ENCODE measurements at regions not wholly inside any gene's neighbourhood (a gene's known extent, or its start where the extent isn't known, plus 50 kb on each side); places are given as distances from the start of the nearest gene placed in this dataset.
"Not testable (repeated sequence)": the region's sequence is repeated elsewhere in the genome, so short reads cannot be mapped to it uniquely, and the experiment has no call there.

- DNase-seq (ENCODE audit: low read depth, low spot score): no peak
These were observed 851.8 kb downstream of the TMEM121 start for GRCh38 chr14:106378191-106378590.

DNA sequence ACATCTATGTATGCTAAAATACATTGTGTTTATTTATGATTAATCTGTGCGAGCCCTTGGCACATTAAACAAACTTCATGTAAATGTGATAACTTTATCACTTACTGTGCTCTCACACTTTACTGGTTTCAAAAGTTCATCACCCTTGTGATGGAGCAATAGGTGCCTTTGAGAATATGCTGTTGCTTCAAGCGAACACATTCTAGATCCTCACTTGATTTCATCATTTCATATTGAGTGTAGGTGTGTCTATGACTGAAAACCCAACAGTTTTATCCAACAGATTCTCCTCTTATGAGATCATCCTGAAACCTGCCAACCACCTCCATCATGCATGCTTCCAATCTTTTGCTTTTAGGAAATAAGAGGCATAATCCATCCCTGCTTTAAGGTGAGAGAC lies 854.4 kb downstream of the TMEM121 start:
- DNase-seq (ENCODE audit: low read depth, low spot score): no peak

DNA sequence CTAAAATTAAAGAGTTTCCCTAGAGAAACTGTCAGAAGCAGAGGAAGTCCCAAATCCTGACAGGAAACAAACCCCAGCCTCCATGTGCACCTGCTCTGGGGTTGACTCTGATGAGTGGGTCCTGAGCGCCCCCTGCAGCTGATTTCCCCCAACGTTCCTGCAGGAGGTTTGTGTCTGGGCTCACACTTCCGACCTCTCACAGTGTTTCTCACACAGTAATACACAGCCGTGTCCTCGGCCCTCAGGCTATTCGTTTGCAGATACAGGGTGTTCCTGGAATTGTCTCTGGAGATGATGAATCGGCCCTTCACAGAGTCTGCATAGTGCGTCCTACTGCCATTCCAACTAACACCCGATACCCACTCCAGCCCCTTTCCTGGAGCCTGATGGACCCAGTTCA lies 862.8 kb downstream of the TMEM121 start:
- DNase-seq (ENCODE audit: low read depth, low spot score): not testable (repeated sequence)

DNA sequence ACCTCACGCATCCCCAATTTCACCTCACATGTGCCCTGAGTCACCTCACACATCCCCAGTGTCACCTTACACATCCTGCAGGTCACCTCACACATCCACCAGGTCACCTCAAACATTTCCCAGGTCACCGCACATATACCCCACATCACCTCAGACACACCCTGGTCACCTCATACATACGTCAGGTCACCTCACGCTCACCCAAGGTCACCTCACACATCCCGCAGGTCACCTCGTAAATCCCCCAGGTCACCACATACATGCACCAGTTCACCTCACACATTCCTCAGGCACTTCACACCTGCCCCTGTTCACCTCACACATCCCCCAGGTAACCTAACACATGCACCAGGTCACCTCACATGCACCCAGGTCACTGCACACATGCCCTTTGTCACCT lies 864.0 kb downstream of the TMEM121 start:
- no peak for DNase-seq (ENCODE audit: low read depth, low spot score)

DNA sequence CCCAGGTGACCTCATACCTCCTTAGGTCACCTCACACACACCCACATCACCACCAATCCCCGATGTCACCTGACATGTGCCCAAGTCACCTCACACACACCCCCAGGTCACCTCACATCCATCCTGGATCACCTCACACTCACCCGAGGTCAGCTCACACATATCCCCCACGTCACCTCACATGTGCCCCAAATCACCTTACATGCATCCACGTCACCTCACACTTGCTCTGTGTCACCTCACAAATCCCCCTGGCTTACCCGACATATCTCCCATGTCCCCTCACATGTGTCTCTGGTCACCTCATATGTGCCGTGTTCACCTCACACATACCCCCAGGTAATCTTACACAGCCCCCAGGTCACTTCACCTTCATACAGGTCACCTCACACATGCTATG lies 864.6 kb downstream of the TMEM121 start:
- DNase-seq (ENCODE audit: low read depth, low spot score): no peak

DNA sequence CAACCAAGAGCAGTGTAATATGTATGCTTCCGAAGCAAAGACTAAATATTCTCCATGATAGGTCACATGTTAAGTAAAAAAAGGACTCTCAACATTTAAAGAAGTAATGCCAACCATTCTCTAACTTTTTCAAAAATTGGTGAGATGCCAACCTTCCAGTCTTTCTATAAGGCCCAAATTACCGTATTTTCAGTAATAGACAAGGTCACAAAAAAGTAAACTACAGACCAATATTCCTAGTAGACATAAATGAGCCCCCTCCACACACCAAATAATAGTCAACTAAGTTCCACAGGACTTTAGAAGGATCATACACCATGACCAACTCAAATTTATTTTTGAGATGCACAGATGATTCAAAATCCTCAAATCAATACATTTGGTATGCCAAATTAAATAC lies 867.4 kb downstream of the TMEM121 start:
- DNase-seq (ENCODE audit: low read depth, low spot score): no peak

DNA sequence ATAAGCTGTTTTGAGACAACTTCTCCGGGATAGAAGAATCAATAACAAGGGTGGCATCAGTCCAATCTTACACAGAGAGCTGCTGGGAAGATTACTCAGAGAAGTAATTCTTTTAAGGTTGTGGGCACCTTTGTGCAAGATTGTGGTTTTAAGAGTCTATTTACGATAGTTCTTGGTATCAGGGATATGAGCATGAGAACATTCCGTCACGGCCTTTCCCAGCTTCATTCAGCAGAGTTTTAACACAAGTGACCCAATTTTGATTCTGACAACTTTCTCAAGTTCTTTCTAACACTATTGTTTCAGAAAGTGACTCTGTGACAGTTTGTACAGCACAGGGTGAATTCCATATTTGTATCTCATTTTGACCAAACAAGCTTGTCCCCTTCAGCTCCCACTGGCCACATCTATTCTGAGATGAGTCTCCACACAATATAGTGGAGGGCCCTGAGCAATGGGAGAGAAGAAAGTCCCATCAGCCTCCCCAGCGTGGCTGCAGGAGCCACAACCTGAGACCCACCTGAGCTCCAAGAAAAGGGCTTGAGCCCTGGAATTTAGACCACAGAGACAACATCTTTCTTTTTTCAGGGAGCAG lies 869.2 kb downstream of the TMEM121 start:
- DNase-seq (ENCODE audit: low read depth, low spot score): no peak

DNA sequence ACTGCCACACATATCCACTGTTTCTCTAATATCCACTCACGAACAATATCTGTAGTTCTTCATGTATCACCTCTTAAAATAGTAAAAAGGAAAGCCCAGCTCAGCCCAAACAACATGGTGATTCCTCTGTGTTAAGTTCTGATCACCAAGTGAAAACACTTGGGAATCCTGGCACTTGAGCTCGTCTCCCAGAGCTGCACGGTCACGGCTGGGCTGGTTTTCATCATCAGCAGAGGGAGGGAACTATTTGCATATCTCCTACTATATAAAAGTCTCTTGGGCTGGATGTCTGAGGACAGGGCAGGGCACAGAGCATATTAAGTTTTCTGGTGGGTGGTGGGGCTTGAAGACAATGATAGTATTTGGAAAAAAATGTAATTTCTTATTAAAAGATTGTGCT lies 870.6 kb downstream of the TMEM121 start:
- no peak for DNase-seq (ENCODE audit: low read depth, low spot score)

GRCh38 chr14:106398931-106399331 lies 872.5 kb downstream of the TMEM121 start:
- DNase-seq (ENCODE audit: low read depth, low spot score): not testable (repeated sequence)

- not testable (repeated sequence) for DNase-seq (ENCODE audit: low read depth, low spot score)
These were observed 874.9 kb downstream of the TMEM121 start for GRCh38 chr14:106401316-106401715.

DNA sequence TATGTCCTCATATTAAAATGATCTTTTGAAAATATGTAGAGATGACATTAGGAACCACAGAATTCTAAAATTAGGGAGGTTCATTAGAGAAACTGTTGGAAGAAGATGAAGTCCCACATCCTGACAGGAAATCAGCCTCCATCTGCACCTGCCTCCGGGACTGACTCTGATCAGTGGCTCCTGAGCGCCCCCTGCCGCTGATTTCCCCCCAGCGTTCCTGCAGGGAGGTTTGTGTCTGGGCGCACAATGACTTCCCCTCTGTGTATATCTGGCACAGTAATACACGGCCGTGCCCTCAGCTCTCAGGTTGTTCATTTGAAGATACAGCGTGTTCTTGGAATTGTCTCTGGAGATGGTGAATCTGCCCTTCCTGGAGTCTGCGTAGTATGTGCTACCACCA lies 883.8 kb downstream of the TMEM121 start:
- not testable (repeated sequence) for DNase-seq (ENCODE audit: low read depth, low spot score)

GRCh38 chr14:106414464-106414863 lies 888.1 kb downstream of the TMEM121 start:
- no peak for DNase-seq (ENCODE audit: low read depth, low spot score)

GRCh38 chr14:106417224-106418049 lies 891.1 kb downstream of the TMEM121 start:
- peak; percentile 0 for DNase-seq (ENCODE audit: low read depth, low spot score)

GRCh38 chr14:106419376-106419965 lies 893.1 kb downstream of the TMEM121 start:
- no peak for DNase-seq (ENCODE audit: low read depth, low spot score)

- DNase-seq (ENCODE audit: low read depth, low spot score): not testable (repeated sequence)
These were observed 895.1 kb downstream of the TMEM121 start for GRCh38 chr14:106421431-106422033.

- DNase-seq (ENCODE audit: low read depth, low spot score): no peak
These were observed 895.7 kb downstream of the TMEM121 start for GRCh38 chr14:106422066-106422465.

DNA sequence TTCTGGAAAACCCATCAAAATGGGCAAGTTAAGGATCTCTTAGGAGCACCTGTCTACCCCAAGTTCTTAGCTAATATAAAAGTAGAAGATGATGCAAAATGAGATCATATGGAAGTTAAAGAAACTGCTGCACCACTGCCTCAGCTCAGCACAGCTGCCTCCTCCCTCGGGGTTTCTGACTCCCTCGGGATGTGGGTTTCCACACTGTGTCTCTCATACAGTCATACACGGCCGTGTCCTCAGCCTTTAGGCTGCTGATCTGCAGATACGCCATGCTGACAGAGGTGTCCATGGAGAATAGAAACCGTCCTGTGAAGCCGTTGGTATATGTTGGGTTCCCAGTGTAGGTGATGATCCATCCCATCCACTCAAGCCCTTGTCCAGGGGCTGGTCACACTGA lies 898.8 kb downstream of the TMEM121 start:
- DNase-seq (ENCODE audit: low read depth, low spot score): not testable (repeated sequence)

DNA sequence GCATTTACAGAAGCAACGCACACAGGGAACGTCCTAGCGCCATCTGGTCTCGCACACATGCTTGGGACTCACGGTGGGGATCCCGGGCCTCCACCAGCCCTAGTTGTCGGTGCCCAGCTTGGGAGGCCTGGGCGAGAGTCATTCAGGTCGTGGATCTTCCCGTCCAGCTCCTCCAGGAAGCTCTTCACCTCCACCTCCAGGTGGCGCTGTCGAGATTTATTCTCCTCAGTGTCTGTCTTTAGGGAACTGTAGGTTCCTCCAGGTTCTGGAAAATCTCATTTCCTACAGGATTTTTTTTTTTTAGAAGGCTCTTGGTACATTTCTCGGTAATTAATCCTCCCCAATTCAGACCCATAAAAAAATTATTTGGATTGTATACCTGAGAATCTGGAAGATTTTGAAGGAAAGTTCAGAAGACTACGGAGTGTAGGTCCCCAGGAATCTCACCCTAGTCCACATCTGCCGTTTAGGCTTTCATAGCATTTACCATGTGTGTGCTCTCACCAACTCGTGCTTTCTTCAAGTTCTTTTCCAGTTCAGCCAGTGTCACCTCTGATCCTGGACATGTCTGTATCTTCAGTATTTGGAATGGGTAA lies 910.0 kb downstream of the TMEM121 start:
- DNase-seq (ENCODE audit: low read depth, low spot score): no peak

- DNase-seq (ENCODE audit: low read depth, low spot score): no peak
These were observed 916.5 kb downstream of the TMEM121 start for GRCh38 chr14:106442857-106443256.

GRCh38 chr14:106455026-106455425 lies 928.6 kb downstream of the TMEM121 start:
- no peak for DNase-seq (ENCODE audit: low read depth, low spot score)

DNA sequence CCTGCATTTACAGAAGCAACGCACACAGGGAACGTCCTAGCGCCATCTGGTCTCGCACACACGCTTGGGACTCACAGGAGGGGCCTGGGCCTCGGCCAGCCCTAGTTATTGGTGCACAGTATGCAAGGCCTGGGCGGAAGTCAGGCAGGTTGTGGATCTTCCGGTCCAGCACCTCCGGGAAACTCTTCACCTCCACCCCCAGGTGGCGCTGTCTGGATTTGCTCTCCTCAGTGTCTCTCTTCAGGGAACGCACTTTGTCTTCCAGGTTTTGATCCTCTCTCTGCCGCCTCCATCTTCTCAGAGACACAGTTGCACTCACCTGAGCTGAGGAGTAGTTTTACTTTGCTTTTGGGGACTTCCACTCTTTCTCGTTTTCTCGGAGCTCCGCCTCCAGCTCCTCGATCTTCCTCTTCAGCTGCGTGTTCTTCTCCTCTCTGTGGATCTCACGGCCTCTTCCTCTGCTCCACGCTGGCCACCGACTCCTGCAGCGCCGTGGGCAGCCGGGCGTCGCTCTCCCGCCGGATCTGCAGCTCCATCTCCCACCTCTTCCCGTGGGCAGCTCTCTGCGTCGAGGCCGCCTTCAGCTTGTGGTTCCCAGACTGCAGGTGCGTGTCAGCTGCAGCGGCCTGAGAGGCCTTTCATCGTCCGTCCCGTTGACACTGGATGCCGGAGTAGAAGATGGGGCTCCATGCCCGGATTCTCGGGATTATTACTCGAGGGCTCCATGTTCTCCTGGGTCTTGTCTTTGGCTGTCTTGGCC lies 933.8 kb downstream of the TMEM121 start:
- DNase-seq (ENCODE audit: low read depth, low spot score): no peak

Data from astrocyte of the hippocampus (primary cell).